Iris pigment epithelial cell (primary cell): ENCODE measurements at regions not wholly inside any gene's neighbourhood (a gene's known extent, or its start where the extent isn't known, plus 50 kb on each side); places are given as distances from the start of the nearest gene placed in this dataset.

Experiments used
- DNase-seq: peaks from one replicate; pipeline ENCODE4 v3.0.0-alpha.2; 2011; ENCODE audit warnings: low read depth

- DNase-seq, result no peak
Observed at GRCh38 chr10:4230036-4230435, 445.0 kb upstream of the KLF6 start.

DNA sequence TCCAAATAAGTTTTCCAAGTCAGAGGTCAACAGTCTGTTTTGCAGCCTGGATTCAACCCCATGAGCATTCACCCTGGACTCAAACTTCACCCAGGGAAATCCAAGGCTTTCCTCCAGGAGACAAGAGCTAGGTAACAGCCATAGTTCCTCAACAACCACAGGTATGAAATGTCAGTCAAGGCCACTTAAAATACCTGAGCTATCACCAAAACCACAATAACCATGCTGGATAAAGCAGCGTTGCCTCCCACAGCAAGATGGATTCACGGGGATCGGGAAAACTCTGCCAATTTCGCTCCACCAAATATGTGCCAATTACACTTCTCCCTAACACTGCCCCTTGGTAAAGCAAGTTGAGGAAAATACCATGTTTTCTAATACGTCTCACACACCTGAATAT lies 444.1 kb upstream of the KLF6 start:
- no peak for DNase-seq

GRCh38 chr10:4227586-4227985 lies 442.6 kb upstream of the KLF6 start:
- no peak for DNase-seq

DNA sequence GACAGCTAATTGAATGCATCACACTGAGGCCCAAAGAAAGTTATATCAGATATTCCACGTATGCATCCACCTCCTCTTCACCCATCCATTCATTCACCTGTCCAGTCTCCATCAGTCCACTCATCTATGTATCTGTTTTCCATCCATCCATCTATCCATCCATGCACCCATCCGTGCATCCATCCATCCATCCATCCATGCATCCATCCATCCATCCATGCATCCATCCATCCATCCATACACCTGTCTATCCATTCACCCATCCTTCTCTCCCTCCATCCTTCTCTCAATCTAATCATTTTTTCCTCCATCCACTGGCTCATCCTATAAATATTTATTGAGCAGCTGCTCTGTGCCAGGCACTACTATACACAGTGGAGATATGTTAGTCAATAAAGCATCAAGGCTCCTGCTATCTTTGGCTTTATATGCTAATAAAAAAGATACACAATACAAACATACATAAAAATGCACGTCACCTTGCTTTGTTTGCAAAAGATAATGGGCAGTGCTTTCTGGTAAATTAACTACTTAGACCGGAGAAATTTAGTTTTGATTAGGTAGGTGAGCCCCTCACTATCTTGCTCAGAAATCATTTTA lies 442.0 kb upstream of the KLF6 start:
- DNase-seq, result no peak

DNA sequence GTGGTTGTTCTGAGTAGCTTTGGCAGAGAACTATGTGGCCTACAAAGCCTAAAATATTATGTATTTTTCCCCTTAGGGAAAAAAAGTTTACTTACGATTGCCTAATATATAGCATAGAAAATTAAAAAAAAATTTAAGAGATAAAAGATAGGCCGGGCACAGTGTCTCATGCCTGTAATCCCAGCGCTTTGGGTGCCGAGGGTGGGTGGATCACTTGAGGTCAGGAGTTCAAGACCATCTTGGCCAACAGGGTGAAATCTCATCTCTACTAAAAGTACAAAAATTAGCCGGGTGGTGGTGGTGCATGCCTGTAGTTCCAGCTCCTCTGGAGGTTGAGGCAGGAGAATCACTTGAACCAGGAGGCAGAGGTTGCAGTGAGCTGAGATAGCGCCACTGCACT lies 439.2 kb upstream of the KLF6 start:
- no peak for DNase-seq

GRCh38 chr10:4221310-4221709 lies 436.3 kb upstream of the KLF6 start:
- DNase-seq, result peak; percentile 23

- DNase-seq, result no peak
Observed at GRCh38 chr10:4219901-4220300, 434.9 kb upstream of the KLF6 start.

GRCh38 chr10:4217653-4218052 lies 432.6 kb upstream of the KLF6 start:
- DNase-seq, result no peak

DNA sequence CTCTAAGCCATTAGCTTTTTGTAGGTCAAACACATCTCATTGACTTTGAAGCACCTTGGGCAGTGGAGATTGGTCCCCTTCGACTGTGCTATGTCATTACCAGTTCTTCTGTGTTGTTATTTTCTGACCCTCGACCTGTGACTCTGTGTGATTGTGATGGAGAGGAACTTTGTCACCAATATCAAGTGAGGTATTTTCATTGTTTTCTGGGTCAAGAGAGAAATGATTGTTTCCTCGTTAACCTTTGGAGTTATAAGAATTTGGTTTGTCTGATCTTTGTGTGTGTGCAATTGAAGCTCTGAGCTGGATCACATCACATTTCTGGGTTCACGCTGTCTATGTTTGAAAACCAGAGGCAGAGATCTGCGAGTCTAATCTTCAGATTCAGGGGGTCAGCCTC lies 432.2 kb upstream of the KLF6 start:
- DNase-seq, result no peak

GRCh38 chr10:4216726-4217125 lies 431.7 kb upstream of the KLF6 start:
- DNase-seq, result no peak

DNA sequence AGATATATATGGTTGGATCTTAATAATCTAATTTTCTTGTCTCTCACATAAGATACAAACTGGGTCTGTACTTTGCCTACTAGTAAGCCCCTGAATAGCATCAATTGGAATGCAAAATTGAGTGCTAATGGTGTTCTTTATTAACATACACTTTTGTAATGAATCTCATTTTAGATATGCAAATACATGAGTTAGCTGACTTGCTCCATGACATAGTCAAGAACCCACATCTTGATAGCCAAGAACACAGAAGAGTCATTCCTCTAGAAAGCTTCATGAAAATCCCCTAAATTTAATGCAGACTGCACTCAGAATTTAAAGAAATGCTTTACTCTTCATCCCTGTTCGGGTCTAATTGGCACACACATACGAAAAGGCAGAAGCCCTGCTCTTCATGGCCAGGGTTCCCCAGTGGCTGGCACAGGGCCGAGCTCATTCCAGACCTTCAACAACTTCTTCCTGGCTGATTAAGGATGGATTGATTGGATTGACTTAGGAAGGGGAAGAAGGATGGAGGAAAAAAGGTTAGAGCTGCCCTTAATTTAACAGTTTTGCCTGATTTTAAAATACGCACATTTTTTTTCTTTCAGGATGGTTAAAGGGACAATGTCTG lies 431.1 kb upstream of the KLF6 start:
- no peak for DNase-seq

DNA sequence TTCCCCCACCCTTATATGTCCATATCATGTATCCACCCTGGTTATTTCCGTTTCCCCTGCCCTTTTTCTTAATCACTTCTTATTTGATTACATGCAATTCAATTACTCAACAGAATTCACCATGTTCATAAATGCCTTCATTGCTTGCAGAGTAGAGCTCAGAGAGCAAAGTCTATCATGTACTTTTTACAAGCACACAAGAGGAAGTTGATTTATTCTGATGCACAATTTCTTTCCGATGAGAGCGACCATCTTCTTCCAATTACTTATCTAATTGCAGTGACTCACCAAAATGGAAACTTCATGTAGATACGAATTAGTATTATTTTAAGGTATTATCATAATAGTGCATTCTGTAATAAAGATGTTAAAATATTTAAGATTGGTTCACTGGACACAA lies 430.5 kb upstream of the KLF6 start:
- DNase-seq, result no peak

DNA sequence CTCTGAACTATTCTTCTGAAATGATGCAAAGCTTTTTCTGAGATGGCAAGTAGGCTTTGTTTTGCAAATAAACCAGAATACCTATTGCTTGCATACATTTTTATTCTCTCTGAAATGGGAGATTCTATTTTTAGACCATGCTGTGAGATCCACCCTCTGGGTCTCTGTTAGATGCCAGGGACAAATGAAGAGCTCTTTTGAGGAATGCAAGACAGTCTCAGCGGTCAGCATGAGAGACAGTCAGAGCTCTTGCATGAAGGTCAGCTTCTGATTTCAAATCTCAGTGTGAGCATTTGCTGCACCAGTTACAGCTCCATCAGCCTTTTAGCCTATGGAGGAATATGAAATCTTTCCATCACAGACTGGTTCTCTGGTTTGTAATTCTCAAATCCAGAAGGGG lies 429.9 kb upstream of the KLF6 start:
- no peak for DNase-seq

DNA sequence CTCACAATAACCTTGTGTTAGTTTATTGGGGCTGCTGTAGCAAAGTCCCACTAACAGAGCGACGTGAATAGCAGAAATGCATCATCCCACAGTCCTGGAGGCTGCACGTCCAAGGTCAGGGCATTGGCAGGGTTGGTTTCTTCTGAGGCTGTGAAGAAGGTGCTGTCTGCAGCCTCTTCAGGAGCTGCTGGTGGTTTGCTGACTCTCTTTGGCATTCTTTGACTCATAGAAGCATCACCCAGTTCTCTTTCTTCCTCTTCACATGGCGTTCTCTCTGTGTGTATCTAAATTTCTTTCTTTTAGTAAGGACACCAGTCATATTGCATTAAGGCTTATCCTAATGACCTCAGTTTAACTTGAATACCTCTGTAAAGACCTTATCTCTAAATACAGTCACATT lies 428.4 kb upstream of the KLF6 start:
- peak; percentile 27 for DNase-seq

GRCh38 chr10:4212111-4212630 lies 427.2 kb upstream of the KLF6 start:
- no peak for DNase-seq

DNA sequence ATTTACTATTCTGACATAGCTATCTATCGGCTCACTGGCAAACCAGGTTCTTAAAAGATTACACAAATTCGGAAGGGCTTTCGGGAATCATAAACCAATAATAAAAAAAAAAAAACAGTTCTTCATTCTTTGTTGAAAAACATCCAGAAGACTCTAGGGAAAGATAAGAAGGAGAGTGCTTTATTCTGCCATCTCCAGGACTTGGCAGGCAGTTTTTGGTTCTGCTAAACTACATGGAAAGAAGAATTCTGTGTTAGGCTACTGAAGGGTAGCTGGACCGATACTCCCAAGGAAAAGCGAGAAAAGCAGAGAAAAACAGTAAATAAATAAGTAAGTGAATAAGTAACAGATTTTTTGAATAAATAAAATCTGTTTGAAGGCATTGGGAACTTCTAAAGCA lies 423.5 kb upstream of the KLF6 start:
- DNase-seq, result no peak

GRCh38 chr10:4205113-4205512 lies 420.1 kb upstream of the KLF6 start:
- no peak for DNase-seq

- no peak for DNase-seq
Observed at GRCh38 chr10:4202938-4203337, 417.9 kb upstream of the KLF6 start.

- DNase-seq, result no peak
Observed at GRCh38 chr10:4201866-4202825, 417.1 kb upstream of the KLF6 start.

GRCh38 chr10:4199196-4199595 lies 414.2 kb upstream of the KLF6 start:
- DNase-seq, result no peak

DNA sequence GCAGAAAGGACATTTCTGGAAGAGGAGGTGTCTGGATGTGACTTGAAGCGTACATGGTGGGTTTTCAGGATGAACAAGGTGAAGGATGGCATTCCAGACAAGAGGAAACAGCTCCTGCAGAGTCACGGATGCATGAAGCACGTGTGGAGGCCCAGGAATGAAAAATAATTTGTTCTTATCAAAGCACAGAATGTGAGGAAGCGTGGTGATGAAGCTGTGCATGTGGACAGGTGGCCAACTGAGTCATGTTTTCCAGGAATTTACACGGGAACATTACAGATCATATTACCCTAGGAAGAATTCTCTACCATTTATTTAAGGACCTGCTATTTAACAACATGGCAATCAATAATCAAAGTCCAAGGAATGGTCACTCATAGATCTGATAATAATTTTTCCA lies 413.2 kb upstream of the KLF6 start:
- DNase-seq, result no peak

DNA sequence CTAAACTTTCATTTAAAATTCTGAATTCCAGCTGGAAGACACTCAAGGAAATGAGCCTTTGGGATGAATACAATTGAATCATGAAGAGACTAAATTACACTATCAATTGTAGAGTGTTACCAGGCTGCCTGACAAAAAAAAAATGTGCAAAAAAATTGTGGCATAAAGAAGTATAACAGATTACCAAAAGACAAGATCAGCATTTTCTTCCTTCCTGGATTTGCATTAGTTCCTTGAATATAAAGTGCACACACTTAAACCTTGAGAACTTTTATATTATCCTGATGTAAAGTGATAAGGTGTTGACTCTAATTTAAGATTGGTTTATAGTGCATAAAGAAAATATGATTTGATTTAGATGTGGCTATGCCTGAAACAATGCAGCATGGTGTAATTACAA lies 412.7 kb upstream of the KLF6 start:
- DNase-seq, result no peak

DNA sequence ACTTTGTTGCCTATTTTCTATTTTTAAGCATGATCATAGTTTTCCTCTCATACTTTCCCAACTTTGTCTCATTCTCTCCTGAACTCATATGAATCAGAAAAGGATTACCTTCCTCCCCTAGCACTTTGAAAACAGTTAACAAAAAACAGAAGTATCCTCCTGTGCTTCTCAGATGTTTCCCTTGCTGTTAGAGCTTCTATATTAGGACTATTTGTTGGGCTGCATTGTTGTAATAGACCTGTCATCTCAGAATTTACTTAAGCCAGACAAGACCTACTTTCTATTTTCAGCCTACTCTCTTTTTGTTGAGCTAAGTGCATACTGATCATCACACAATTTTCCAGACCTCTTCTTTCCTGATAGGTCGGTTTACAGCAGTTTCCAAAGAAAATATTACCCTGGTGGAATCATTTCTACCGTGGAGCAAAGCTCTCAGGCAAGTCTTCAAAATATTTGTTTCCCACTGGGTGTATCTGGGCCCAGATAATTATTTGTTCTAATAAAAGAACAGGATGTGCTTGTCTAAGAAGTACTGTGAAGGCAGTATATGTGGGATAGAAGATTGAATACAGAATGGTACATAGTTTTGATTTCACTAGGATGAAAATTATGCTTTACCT lies 411.9 kb upstream of the KLF6 start:
- peak; percentile 23 for DNase-seq
